PFSK-1 (cell line): ENCODE measurements at regions not wholly inside any gene's neighbourhood (a gene's known extent, or its start where the extent isn't known, plus 50 kb on each side); places are given as distances from the start of the nearest gene placed in this dataset.

ENCODE experiments used
- FOXP2 ChIP-seq: optimal IDR thresholded peaks from 2 replicates; pipeline ENCODE3; 2011; ENCODE audit warnings: borderline replicate concordance, control low read depth, inconsistent platforms; ENCODE audit not compliant: insufficient read depth; ENCODE audit errors: extremely low read length, extremely low read depth
- POLR2AphosphoS5 ChIP-seq: IDR thresholded peaks from 2 replicates; pipeline ENCODE4 v1.6.1; 2012; ENCODE audit warnings: low read depth, mild to moderate bottlenecking, control low read depth, low read length, moderate library complexity
- SIN3A ChIP-seq: IDR thresholded peaks from 2 replicates; pipeline ENCODE4 v1.6.1; 2012; ENCODE audit warnings: mild to moderate bottlenecking, low read length, moderate library complexity, borderline replicate concordance; ENCODE audit not compliant: insufficient read depth
- TAF1 ChIP-seq: IDR thresholded peaks from 2 replicates; pipeline ENCODE4 v1.6.1; 2012; ENCODE audit warnings: low read length, control low read depth, borderline replicate concordance; ENCODE audit not compliant: insufficient read depth
- TF ChIP-seq, protein P1 (sequence below), 2 experiments: IDR thresholded peaks; 2 replicates each; pipeline versions ENCODE4 v1.6.1 to v1.8.0; 2011 to 2012; ENCODE audit warnings: low read depth in 2 of 2, low read length in 2 of 2, control low read depth in 1 of 2, inconsistent platforms in 1 of 2, mild to moderate bottlenecking in 1 of 2, moderate library complexity in 1 of 2; ENCODE audit not compliant: insufficient read depth in 1 of 2

DNA sequence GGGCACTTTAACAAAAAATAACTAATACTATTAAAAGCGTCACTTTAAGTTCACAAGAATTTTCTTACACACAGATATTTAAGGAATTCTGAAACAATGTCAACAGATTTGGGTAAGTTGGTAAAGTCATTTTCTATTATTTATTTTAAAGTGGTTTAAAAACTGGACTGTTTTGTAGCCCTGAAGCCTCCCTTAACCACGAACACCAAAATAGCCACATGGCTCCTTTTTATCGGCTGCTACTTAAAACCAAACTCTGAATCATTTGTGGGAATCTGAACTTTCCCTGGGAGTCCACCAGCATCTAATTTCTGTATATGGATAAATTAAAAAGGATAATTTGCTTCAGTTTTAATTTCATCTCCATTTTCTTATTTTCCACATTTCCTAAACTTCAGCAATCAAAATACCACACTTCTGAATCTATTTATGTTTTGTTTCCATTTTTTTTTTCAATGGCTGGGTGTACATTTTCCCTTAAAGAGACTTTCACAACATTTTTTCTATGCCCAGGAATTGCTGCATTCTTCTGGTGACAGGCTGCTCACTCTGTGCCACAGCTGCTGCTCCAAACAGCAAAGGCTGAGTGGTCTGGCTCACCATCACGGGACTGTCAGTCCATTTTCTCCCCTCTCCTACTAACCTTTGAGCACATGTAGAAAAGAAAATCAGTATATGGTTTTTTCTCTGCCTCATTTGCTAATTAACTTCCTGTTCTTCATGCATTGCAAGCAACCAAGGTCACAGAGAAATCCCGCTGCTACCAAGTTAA, 255.5 kb upstream of the KCNJ16 start:
- TF ChIP-seq POLR2AphosphoS5 (no peak), TAF1 (no peak), FOXP2 (no peak), SIN3A (no peak)
- TF ChIP-seq, protein P1, sequence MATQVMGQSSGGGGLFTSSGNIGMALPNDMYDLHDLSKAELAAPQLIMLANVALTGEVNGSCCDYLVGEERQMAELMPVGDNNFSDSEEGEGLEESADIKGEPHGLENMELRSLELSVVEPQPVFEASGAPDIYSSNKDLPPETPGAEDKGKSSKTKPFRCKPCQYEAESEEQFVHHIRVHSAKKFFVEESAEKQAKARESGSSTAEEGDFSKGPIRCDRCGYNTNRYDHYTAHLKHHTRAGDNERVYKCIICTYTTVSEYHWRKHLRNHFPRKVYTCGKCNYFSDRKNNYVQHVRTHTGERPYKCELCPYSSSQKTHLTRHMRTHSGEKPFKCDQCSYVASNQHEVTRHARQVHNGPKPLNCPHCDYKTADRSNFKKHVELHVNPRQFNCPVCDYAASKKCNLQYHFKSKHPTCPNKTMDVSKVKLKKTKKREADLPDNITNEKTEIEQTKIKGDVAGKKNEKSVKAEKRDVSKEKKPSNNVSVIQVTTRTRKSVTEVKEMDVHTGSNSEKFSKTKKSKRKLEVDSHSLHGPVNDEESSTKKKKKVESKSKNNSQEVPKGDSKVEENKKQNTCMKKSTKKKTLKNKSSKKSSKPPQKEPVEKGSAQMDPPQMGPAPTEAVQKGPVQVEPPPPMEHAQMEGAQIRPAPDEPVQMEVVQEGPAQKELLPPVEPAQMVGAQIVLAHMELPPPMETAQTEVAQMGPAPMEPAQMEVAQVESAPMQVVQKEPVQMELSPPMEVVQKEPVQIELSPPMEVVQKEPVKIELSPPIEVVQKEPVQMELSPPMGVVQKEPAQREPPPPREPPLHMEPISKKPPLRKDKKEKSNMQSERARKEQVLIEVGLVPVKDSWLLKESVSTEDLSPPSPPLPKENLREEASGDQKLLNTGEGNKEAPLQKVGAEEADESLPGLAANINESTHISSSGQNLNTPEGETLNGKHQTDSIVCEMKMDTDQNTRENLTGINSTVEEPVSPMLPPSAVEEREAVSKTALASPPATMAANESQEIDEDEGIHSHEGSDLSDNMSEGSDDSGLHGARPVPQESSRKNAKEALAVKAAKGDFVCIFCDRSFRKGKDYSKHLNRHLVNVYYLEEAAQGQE (IDR thresholded peaks at IDR 0.05; ENCODE audit: insufficient read depth in 1 of 2, low read depth in 2 of 2, low read length in 2 of 2) = no peak

DNA sequence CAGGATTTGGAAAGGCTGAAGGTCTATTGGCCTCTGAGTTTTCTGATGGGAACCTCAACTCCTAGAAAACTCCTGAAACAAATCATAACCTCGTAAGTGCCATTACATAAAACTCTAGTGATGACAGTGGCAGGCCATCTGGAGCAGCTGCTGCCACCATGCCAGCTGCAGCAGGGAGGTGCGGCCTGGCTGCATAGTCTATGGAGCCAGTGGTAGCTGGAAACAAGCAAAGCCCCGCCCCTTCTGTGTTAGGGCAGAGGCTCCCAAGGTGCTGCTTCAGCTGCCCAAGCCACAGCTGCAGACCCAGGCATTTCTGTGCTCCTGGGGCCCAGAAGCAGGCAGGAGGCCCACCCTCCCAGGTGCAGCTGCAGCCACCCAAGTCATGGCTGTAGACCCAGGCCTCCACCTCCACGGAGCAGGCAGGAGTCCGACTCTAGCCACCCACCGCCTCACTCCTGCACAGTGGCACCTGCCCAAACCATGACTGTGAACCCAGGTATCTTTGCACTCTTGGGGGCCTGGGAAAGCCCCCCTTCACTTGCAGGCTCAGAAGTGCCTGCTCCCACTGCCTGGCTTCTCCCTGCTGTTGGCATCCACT, 254.1 kb upstream of the KCNJ16 start:
- TF ChIP-seq, protein P1 (IDR thresholded peaks at IDR 0.05; ENCODE audit: insufficient read depth in 1 of 2, low read depth in 2 of 2, low read length in 2 of 2) = no peak
- TF ChIP-seq SIN3A (no peak), POLR2AphosphoS5 (no peak), FOXP2 (no peak), TAF1 (no peak)

DNA sequence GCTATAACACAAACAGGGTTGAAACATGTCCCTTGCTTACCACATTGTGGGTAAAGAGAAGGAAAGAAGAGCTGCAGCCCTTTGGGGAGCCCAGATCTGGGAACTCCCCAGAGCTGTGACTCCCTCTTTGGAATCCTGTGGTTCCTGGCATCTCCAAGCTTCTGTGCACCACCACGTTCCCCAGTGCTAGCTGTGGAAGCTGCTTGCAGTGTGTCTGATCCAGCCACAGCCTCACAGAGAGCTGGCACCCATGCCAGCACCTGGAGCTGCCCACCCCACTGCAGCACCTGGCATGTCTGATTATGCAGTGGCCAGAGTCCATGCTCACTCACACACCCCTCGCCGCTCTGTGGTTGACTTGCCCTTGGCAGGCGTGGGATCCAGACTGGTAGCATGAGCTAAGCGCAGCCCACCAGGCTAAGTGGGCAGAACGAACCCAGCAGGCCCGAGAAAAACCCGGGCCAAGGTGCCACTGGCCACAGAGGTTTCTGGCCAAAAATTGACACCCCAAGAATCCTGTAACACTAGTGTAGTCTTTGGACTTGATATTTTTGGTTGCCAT, 252.6 kb upstream of the KCNJ16 start:
- TF ChIP-seq, protein P1 (IDR thresholded peaks at IDR 0.05; ENCODE audit: insufficient read depth in 1 of 2, low read depth in 2 of 2, low read length in 2 of 2) = no peak
- TF ChIP-seq SIN3A = no peak
- TF ChIP-seq POLR2AphosphoS5 = no peak
- TF ChIP-seq TAF1 = no peak
- TF ChIP-seq FOXP2 = no peak

DNA sequence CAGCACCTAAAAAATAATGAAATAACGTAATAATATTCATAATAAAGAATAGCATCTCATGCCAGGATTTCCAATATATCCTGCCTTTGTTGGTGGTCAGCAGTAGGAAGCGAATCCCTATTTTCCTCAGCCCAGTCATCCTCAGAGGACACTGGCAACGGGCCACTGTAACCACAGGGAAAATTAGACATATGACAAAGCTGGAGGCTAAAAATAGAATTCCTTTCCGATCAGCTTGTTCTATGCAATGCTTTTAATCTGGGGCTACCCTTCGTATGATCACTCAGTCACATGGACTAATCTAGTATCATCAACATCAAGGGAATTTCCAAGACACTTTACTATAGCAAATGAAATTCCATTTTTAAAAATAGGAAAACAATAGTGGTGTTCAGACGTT, 246.9 kb upstream of the KCNJ16 start:
- TF ChIP-seq, protein P1 (IDR thresholded peaks at IDR 0.05; ENCODE audit: insufficient read depth in 1 of 2, low read depth in 2 of 2, low read length in 2 of 2) = no peak
- no peak for TF ChIP-seq TAF1
- TF ChIP-seq SIN3A = no peak
- TF ChIP-seq FOXP2 = no peak
- TF ChIP-seq POLR2AphosphoS5 = no peak
